ENCODE measurements at regions not wholly inside any gene's neighbourhood (a gene's known extent, or its start where the extent isn't known, plus 50 kb on each side); places are given as distances from the start of the nearest gene placed in this dataset.

DNA sequence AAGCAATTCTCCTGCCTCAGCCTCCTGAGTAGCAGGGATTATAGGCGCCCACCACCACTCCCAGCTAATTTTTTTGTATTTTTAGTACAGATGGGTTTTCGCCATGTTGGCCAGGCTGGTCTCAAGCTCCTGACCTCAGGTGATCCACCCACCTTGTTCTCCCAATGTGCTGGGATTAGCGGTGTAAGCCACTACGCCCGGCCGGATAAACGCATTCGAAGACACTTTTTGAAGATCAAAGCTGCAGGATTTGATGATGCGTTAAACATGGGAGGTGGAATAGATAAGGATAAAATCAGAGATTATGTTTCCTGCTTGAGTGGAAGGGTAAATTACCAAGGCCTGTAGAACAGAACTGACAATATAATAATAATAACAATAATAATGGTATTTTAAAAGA lies 389.4 kb upstream of the POU3F1 start:
- TF ChIP-seq, protein P1, sequence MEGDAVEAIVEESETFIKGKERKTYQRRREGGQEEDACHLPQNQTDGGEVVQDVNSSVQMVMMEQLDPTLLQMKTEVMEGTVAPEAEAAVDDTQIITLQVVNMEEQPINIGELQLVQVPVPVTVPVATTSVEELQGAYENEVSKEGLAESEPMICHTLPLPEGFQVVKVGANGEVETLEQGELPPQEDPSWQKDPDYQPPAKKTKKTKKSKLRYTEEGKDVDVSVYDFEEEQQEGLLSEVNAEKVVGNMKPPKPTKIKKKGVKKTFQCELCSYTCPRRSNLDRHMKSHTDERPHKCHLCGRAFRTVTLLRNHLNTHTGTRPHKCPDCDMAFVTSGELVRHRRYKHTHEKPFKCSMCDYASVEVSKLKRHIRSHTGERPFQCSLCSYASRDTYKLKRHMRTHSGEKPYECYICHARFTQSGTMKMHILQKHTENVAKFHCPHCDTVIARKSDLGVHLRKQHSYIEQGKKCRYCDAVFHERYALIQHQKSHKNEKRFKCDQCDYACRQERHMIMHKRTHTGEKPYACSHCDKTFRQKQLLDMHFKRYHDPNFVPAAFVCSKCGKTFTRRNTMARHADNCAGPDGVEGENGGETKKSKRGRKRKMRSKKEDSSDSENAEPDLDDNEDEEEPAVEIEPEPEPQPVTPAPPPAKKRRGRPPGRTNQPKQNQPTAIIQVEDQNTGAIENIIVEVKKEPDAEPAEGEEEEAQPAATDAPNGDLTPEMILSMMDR (IDR thresholded peaks at IDR 0.05; ENCODE audit: low read depth, low read length, poor library complexity, severe bottlenecking) = no peak
- TF ChIP-seq EZH2phosphoT487 (IDR thresholded peaks at IDR 0.05; ENCODE audit: borderline replicate concordance, low read length) = no peak

All from DOHH2 (cell line).